22Rv1 (cell line): ENCODE measurements at regions not wholly inside any gene's neighbourhood (a gene's known extent, or its start where the extent isn't known, plus 50 kb on each side); places are given as distances from the start of the nearest gene placed in this dataset.

Experiments used
- CTCF ChIP-seq: fragments of 450-650 bp; IDR thresholded peaks from 2 replicates; pipeline ENCODE4 v1.5.1; 2017; ENCODE audit warnings: mild to moderate bottlenecking
- ZFX ChIP-seq: fragments of 450-650 bp; IDR thresholded peaks from 2 replicates; pipeline ENCODE4 v1.6.1; 2017; ENCODE audit warnings: antibody characterized with exemption, borderline replicate concordance

DNA sequence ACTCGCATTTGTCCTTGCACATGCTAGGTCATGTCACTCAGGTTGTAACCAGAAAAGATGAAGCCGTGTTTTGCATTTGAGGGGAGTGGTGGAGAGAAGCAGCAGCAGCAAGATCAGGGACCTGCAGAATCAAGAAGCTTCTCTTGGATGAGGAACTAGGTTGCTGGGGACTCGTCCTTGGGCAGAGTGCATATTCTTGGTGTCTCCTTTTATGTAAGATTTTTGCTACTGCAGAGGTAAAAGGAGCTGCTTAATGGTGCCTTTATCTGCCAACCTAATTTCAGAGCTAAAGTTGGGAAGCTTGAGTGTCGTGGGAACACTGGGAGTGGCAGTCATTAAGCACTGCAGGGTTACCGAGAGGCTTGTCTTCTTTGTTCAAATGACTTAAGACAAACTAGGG is 236.5 kb downstream of the MAP2K4 start:
- TF ChIP-seq CTCF (no peak), ZFX (no peak)
